ENCODE measurements at regions not wholly inside any gene's neighbourhood (a gene's known extent, or its start where the extent isn't known, plus 50 kb on each side); places are given as distances from the start of the nearest gene placed in this dataset.

DNA sequence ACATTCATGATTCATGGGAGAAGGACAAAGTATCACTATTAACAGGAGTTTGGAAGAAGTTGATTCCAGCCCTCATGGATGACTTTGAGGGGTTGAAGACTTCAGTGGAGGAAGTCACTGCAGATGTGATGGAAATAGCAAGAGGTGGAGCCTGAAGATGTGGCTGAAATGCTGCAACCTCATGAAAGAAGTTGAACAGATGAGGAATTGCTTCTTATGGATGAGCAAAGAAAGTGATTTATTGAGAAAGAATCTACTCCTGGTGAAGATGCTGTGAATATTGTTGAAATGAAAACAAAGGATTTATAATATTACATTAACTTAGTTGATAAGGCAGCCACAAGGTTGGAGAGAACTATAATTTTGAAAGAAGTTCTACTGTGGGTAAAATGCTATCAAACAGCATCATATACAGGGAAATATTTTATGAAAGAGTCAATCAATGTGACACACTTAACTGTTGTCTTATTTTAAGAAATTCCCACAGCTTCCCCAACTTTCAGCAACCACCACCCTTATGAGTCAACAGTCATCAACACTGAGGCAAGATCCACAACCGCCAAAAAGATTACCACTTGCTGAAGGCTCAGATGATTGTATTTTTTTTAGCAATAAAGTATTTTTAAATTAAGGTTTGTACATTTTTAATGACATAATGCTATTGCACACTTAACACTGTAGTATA lies 302.6 kb downstream of the CBLL2 start:
- no peak overlapping the region for H3K9ac ChIP-seq (ENCODE audit: extremely low read depth, low read length, poor library complexity, severe bottlenecking)
- no peak for DNase-seq
- peaks cover 3% of the 10 kb centered on the region for H3K4me1 Mint-ChIP-seq
- TF ChIP-seq CTCF (conservative IDR thresholded peaks at IDR 0.05) = no peak
- no peaks in the 10 kb centered on the region for H3K4me1 ChIP-seq (ENCODE audit: control insufficient read depth, insufficient read depth, low read length)
- no peaks in the 10 kb centered on the region for H3K36me3 ChIP-seq (ENCODE audit: control insufficient read depth, insufficient read depth, low read length)
- no peaks in the 10 kb centered on the region for H3K27me3 ChIP-seq (ENCODE audit: control insufficient read depth, insufficient read depth, low read length, poor library complexity, severe bottlenecking)
- no peak overlapping the region for H3K4me3 Mint-ChIP-seq
- no peak overlapping the region for H3K27ac Mint-ChIP-seq
- no peak overlapping the region for H3K27ac ChIP-seq (ENCODE audit: low read depth, low read length)
- H3K9me3 ChIP-seq (ENCODE audit: control insufficient read depth, low read length) = no peaks in the 10 kb centered on the region
- H3K4me3 ChIP-seq (ENCODE audit: low read length) = no peak overlapping the region
- H3K9me3 Mint-ChIP-seq = no peaks in the 10 kb centered on the region
- no CpG with 5 or more reads among the region's 1 CpG for WGBS, 2 experiments (ENCODE audit: insufficient coverage in 1 of 2, insufficient read length in 1 of 2)
- peaks cover 4% of the 10 kb centered on the region for H3K27me3 Mint-ChIP-seq (ENCODE audit: insufficient read depth)
- H3K36me3 Mint-ChIP-seq (ENCODE audit: low read depth) = no peaks in the 10 kb centered on the region

DNA sequence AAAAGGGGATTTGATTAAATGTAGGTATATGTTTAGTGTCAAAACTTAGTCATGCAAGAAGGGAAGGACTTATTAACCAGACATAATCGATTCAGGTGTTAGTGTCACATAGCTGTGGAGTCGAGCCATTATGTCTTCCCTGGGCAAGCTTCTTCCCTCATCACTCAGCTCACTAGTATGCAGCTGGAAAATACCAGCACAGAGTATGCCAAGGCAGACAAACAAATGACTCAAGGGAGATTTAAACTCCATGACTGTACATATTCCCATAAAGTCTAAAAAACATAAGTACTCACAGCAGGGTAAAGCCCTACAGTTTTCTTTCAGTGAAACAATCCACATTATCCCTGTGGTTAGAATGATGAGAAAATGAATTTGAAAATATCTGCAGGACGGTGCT lies 304.5 kb downstream of the CBLL2 start:
- no peaks in the 10 kb centered on the region for H3K4me1 ChIP-seq (ENCODE audit: control insufficient read depth, insufficient read depth, low read length)
- peaks cover 3% of the 10 kb centered on the region for H3K27me3 Mint-ChIP-seq (ENCODE audit: insufficient read depth)
- H3K4me3 Mint-ChIP-seq = no peak overlapping the region
- DNase-seq = no peak
- H3K4me1 Mint-ChIP-seq = peaks cover 3% of the 10 kb centered on the region
- no peak overlapping the region for H3K27ac ChIP-seq (ENCODE audit: low read depth, low read length)
- H3K9ac ChIP-seq (ENCODE audit: extremely low read depth, low read length, poor library complexity, severe bottlenecking) = no peak overlapping the region
- H3K27ac Mint-ChIP-seq = no peak overlapping the region
- no peaks in the 10 kb centered on the region for H3K9me3 ChIP-seq (ENCODE audit: control insufficient read depth, low read length)
- no peaks in the 10 kb centered on the region for H3K36me3 ChIP-seq (ENCODE audit: control insufficient read depth, insufficient read depth, low read length)
- H3K9me3 Mint-ChIP-seq = no peaks in the 10 kb centered on the region
- WGBS, 2 experiments (ENCODE audit: insufficient coverage in 1 of 2, insufficient read length in 1 of 2) = 96% methylated on average over 2 of the region's 3 CpGs; no CpG with 5 or more reads in 1 of the 2 experiments
- no peaks in the 10 kb centered on the region for H3K36me3 Mint-ChIP-seq (ENCODE audit: low read depth)
- TF ChIP-seq CTCF (conservative IDR thresholded peaks at IDR 0.05) = no peak
- H3K27me3 ChIP-seq (ENCODE audit: control insufficient read depth, insufficient read depth, low read length, poor library complexity, severe bottlenecking) = no peaks in the 10 kb centered on the region
- no peak overlapping the region for H3K4me3 ChIP-seq (ENCODE audit: low read length)

- Mint-ChIP-seq H3K9me3 (no peaks in the 10 kb centered on the region), H3K27me3 (ENCODE audit: insufficient read depth) (no peaks in the 10 kb centered on the region), H3K4me3 (no peak overlapping the region), H3K27ac (no peak overlapping the region), H3K36me3 (ENCODE audit: low read depth) (no peaks in the 10 kb centered on the region), H3K4me1 (no peaks in the 10 kb centered on the region)
- Histone ChIP-seq H3K36me3 (ENCODE audit: control insufficient read depth, insufficient read depth, low read length) (no peaks in the 10 kb centered on the region), H3K9ac (ENCODE audit: extremely low read depth, low read length, poor library complexity, severe bottlenecking) (no peak overlapping the region), H3K9me3 (ENCODE audit: control insufficient read depth, low read length) (no peaks in the 10 kb centered on the region), H3K27me3 (ENCODE audit: control insufficient read depth, insufficient read depth, low read length, poor library complexity, severe bottlenecking) (no peaks in the 10 kb centered on the region), H3K4me1 (ENCODE audit: control insufficient read depth, insufficient read depth, low read length) (no peaks in the 10 kb centered on the region), H3K4me3 (ENCODE audit: low read length) (no peak overlapping the region), H3K27ac (ENCODE audit: low read depth, low read length) (no peak overlapping the region)
- WGBS, 2 experiments (ENCODE audit: insufficient coverage in 1 of 2, insufficient read length in 1 of 2) = 100% methylated on average over 1 of the region's 1 CpG; no CpG with 5 or more reads in 1 of the 2 experiments
- DNase-seq = no peak
- no peak for TF ChIP-seq CTCF (conservative IDR thresholded peaks at IDR 0.05)
Observed at GRCh38 chrX:22585831-22586230, 313.1 kb downstream of the CBLL2 start.
